ENCODE measurements at regions not wholly inside any gene's neighbourhood (a gene's known extent, or its start where the extent isn't known, plus 50 kb on each side); places are given as distances from the start of the nearest gene placed in this dataset.

GRCh38 chr2:7992612-7993602 lies 688.9 kb upstream of the ID2 start:
- no peak for DNase-seq (ENCODE audit: low read depth in 2 of 2)

- no peak for DNase-seq (ENCODE audit: low read depth in 2 of 2)
Measured at GRCh38 chr2:7994397-7994951, 687.4 kb upstream of the ID2 start.

- DNase-seq (ENCODE audit: low read depth in 2 of 2) = no peak
Measured at GRCh38 chr2:7997279-7997678, 684.6 kb upstream of the ID2 start.

GRCh38 chr2:7999683-8000476 lies 682.0 kb upstream of the ID2 start:
- no peak for DNase-seq (ENCODE audit: low read depth in 2 of 2)

GRCh38 chr2:8000870-8001269 lies 681.0 kb upstream of the ID2 start:
- no peak for DNase-seq (ENCODE audit: low read depth in 2 of 2)

DNA sequence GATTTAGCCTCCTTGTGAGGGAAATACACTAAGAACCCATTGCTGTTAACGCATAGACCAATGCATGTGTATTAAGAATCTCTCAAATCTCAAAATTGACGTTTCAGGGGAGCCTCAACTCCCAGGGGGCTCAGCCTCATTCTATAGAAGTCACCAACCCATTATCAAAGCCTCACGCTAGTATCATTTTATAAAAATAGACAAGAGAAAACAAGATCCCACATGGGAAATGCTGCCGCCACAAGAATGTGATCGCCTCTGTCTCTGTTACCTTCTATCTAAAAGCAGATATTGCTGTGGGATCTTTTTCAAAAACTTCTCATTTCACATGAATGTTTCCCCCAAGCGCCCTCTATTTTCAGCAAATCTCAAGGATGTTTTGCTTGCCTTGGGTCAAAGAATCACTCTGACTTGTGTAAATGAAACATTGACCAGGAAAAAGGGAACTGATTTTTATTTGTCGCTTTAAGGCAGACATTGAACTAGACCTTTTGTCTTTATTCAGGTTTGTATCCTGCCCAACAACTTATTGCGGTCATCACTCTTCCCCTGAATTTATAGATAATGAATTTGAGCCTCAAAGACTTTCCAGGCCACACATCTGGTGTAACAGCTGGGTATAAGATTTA lies 679.0 kb upstream of the ID2 start:
- DNase-seq (ENCODE audit: low read depth in 2 of 2) = no peak

- DNase-seq (ENCODE audit: low read depth in 2 of 2) = no peak
Measured at GRCh38 chr2:8003462-8004075, 678.3 kb upstream of the ID2 start.

- DNase-seq (ENCODE audit: low read depth in 2 of 2) = no peak
Measured at GRCh38 chr2:8004250-8004681, 677.6 kb upstream of the ID2 start.

- no peak for DNase-seq (ENCODE audit: low read depth in 2 of 2)
Measured at GRCh38 chr2:8006181-8006580, 675.7 kb upstream of the ID2 start.

DNA sequence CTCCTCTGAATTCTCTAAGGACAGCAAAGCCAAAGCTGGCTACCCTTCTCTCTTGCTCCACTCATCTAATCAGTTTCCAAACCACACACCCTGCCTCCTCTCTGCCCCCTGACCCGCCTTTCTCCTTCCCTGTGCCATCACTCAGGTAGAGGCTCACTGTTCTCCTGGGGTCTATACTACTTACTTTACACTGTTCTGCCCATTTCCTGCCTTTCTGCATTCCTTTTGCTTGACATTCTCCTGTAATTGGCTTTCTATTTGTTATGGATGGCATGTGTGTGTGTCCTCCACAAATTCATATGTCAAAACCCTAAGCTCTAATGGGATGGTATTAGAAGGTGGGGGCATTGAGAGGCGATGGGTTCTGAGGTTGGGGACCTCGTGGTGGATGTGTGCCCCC lies 675.2 kb upstream of the ID2 start:
- DNase-seq (ENCODE audit: low read depth in 2 of 2) = no peak

DNA sequence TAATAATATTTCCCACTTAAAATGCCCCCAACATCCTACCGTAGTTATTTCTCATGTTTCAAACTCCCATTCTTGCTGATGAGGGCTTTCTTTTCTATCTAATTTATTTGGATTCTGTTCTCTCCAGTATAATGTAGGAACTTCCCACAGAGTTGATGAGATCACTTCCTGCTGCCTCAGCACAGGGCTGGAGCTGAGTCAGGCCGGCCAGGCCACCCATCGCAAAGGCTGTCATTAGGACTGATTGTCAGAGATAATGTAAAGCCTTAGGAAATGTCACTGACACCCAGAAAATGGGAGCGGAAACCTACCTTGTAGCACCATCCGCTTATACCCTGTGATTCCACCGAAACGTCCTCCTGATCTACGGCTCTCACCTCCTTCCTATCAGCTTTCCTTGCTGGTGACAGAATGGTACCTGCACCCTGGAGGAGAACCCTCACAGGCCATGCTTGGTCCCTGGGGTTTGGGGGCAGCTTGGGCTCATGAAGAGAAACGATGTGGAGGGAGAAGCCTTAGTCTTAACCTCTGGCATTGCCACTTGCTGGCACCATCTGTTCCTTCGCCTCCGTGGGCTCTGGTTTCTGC lies 672.8 kb upstream of the ID2 start:
- no peak for DNase-seq (ENCODE audit: low read depth in 2 of 2)

GRCh38 chr2:8015848-8016600 lies 665.8 kb upstream of the ID2 start:
- DNase-seq (ENCODE audit: low read depth in 2 of 2) = no peak

GRCh38 chr2:8016688-8017087 lies 665.2 kb upstream of the ID2 start:
- DNase-seq (ENCODE audit: low read depth in 2 of 2) = no peak

DNA sequence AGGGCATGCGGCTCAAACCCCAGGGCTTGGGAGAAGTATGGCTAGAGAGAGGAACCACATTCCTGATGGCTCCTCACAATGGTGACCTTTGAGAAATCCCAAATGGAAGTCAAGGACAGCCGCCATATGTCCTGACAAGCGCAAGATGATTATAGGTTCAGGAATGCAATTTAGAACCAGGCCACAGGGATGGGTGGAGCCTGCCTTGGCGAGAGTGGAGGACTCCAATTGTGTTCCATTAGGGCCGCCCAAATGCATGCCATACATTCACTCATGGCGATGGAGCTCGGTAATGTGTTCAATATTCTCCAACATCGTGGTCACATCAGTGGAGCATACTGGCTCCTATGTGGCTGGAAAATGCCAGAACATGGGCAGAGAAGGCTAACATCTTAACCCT lies 662.9 kb upstream of the ID2 start:
- no peak for DNase-seq (ENCODE audit: low read depth in 2 of 2)

- DNase-seq (ENCODE audit: low read depth in 2 of 2) = no peak
Measured at GRCh38 chr2:8019934-8020333, 661.9 kb upstream of the ID2 start.

DNA sequence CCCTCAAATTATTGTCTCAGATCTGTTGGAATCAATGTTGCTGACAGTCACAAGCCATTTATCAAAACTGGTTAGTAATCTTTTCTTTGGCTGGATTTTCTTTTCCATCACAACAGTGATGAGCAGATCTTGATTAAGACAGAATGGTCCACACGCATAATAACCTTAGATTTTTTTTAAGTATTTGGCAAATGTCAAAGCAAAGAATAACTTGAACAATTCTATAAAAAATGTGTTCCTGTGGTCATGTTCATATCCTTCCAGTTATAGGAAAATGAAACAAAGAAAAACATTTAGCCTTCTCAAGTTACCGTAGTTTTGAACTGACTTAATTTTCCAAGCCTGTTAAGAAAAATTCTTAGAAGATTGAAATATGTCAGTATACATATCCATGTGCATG lies 659.9 kb upstream of the ID2 start:
- DNase-seq (ENCODE audit: low read depth in 2 of 2) = no peak

GRCh38 chr2:8022908-8023640 lies 658.8 kb upstream of the ID2 start:
- DNase-seq (ENCODE audit: low read depth in 2 of 2) = no peak

- DNase-seq (ENCODE audit: low read depth in 2 of 2) = no peak
Measured at GRCh38 chr2:8024506-8024905, 657.4 kb upstream of the ID2 start.

DNA sequence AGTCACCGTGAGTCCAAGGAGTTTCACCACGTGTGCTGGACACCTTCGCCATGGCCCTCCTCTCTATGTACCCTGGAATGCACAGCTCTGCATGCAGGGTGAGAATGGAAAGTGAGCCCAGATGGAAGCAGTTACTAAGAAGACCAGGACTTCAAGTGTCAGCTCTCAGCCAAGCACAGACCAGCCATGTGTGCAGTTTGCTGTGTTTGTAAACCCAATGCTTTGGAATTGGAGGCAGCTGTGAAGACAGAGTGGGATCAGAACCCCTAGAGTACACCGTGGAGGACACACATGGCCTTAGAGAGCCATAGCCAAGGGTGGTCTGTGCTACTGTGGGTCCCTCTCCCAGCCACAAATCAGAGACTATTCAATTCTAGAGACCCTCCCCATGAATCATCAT lies 655.5 kb upstream of the ID2 start:
- no peak for DNase-seq (ENCODE audit: low read depth in 2 of 2)

GRCh38 chr2:8027387-8027786 lies 654.5 kb upstream of the ID2 start:
- no peak for DNase-seq (ENCODE audit: low read depth in 2 of 2)
